Left ventricle myocardium inferior (tissue), 1 donor: ENCODE measurements at regions not wholly inside any gene's neighbourhood (a gene's known extent, or its start where the extent isn't known, plus 50 kb on each side); places are given as distances from the start of the nearest gene placed in this dataset.
A peak's percentile ranks its signal among the peaks of the same experiment; 100 is the strongest.

ENCODE experiments used
- DNase-seq: peaks from one replicate; pipeline ENCODE4 v3.0.0-alpha.2; 2020
- H3K27ac ChIP-seq: fragments of 200-600 bp; replicated peaks from 2 replicates; pipeline ENCODE4 v1.8.0; 2021
- H3K27me3 ChIP-seq: fragments of 200-600 bp; 2 replicates; pipeline ENCODE4 v1.8.0; 2021; ENCODE audit warnings: low read depth
- H3K36me3 ChIP-seq: fragments of 200-600 bp; 2 replicates; pipeline ENCODE4 v1.8.0; 2021
- H3K4me1 ChIP-seq: fragments of 200-600 bp; 2 replicates; pipeline ENCODE4 v1.8.0; 2021
- H3K4me3 ChIP-seq: fragments of 200-600 bp; 2 replicates; pipeline ENCODE4 v1.8.0; 2021; ENCODE audit warnings: mild to moderate bottlenecking, moderate library complexity
- H3K9me3 ChIP-seq: fragments of 200-600 bp; replicated peaks from 2 replicates; pipeline ENCODE4 v1.8.0; 2021
- CTCF ChIP-seq: fragments of 200-600 bp; IDR thresholded peaks from 2 replicates; pipeline ENCODE4 v1.8.0; 2021; ENCODE audit warnings: antibody characterized with exemption, mild to moderate bottlenecking, borderline replicate concordance
- intact Hi-C: fragments of 100-400 bp; cut with micrococcal nuclease; formaldehyde crosslinking; loops from one replicate; pipeline ENCODE4 v1.11.0; 2022
- donor health status: DM: no; HTN: yes; CAD: no; lungs with severe emphysema.

GRCh38 chr1:96409087-96409486 lies 312.5 kb upstream of the PTBP2 start:
- no peak for TF ChIP-seq CTCF
- Histone ChIP-seq H3K4me3 (no peak overlapping the region), H3K9me3 (no peaks in the 10 kb centered on the region), H3K27ac (no peak overlapping the region), H3K36me3 (no peaks in the 10 kb centered on the region), H3K27me3 (no peaks in the 10 kb centered on the region), H3K4me1 (no peaks in the 10 kb centered on the region)
- peak; percentile 15 for DNase-seq
- intact Hi-C loops, result no loop called here

GRCh38 chr1:96409689-96410088 lies 311.9 kb upstream of the PTBP2 start:
- no peak for DNase-seq
- no peaks in the 10 kb centered on the region for H3K36me3 ChIP-seq
- H3K4me3 ChIP-seq, result no peak overlapping the region
- TF ChIP-seq CTCF, result no peak
- H3K9me3 ChIP-seq, result no peaks in the 10 kb centered on the region
- H3K4me1 ChIP-seq, result no peaks in the 10 kb centered on the region
- intact Hi-C loops, result no loop called here
- no peak overlapping the region for H3K27ac ChIP-seq
- H3K27me3 ChIP-seq, result no peaks in the 10 kb centered on the region

GRCh38 chr1:96411006-96411405 lies 310.6 kb upstream of the PTBP2 start:
- intact Hi-C loops, result no loop called here
- Histone ChIP-seq H3K27me3 (no peaks in the 10 kb centered on the region), H3K36me3 (no peaks in the 10 kb centered on the region), H3K4me1 (no peaks in the 10 kb centered on the region), H3K9me3 (no peaks in the 10 kb centered on the region), H3K4me3 (no peak overlapping the region), H3K27ac (no peak overlapping the region)
- TF ChIP-seq CTCF, result no peak
- no peak for DNase-seq

GRCh38 chr1:96414598-96414997 lies 307.0 kb upstream of the PTBP2 start:
- no peak for TF ChIP-seq CTCF
- H3K4me1 ChIP-seq, result peaks cover 11% of the 10 kb centered on the region
- DNase-seq, result no peak
- no peaks in the 10 kb centered on the region for H3K9me3 ChIP-seq
- H3K27me3 ChIP-seq, result no peaks in the 10 kb centered on the region
- intact Hi-C loops, result no loop called here
- no peak overlapping the region for H3K4me3 ChIP-seq
- no peaks in the 10 kb centered on the region for H3K36me3 ChIP-seq
- H3K27ac ChIP-seq, result no peak overlapping the region

GRCh38 chr1:96416111-96416595 lies 305.4 kb upstream of the PTBP2 start:
- peak overlapping the region; percentile 64 for H3K27ac ChIP-seq
- peaks cover 11% of the 10 kb centered on the region for H3K4me1 ChIP-seq
- no peak overlapping the region for H3K4me3 ChIP-seq
- no peak for TF ChIP-seq CTCF
- H3K27me3 ChIP-seq, result no peaks in the 10 kb centered on the region
- intact Hi-C loops, result no loop called here
- no peaks in the 10 kb centered on the region for H3K36me3 ChIP-seq
- H3K9me3 ChIP-seq, result no peaks in the 10 kb centered on the region
- peak; percentile 23 for DNase-seq
